GM12864 (cell line): ENCODE measurements at regions not wholly inside any gene's neighbourhood (a gene's known extent, or its start where the extent isn't known, plus 50 kb on each side); places are given as distances from the start of the nearest gene placed in this dataset.

Experiments
- DNase-seq: peaks from one replicate; pipeline ENCODE4 v3.0.0-alpha.2; 2011; ENCODE audit warnings: low read depth
- H3K4me3 ChIP-seq: 2 replicates; pipeline ENCODE4 v1.5.1; 2011; ENCODE audit warnings: mild to moderate bottlenecking, low read depth, low read length, control low read depth
- CTCF ChIP-seq: IDR thresholded peaks from 2 replicates; pipeline ENCODE4 v1.5.1; 2011; ENCODE audit warnings: low read depth, mild to moderate bottlenecking, moderate library complexity, low read length, control low read depth, inconsistent platforms; ENCODE audit errors: missing control alignments

- TF ChIP-seq CTCF = no peak
- no peak overlapping the region for H3K4me3 ChIP-seq
- DNase-seq = no peak
These were observed 97.1 kb downstream of the ENC1 start for GRCh38 chr5:74543162-74543995.

GRCh38 chr5:74542482-74542881, 98.0 kb downstream of the ENC1 start:
- no peak for TF ChIP-seq CTCF
- no peak for DNase-seq
- H3K4me3 ChIP-seq = no peak overlapping the region

GRCh38 chr5:74541381-74541781, 99.1 kb downstream of the ENC1 start:
- H3K4me3 ChIP-seq = no peak overlapping the region
- TF ChIP-seq CTCF = no peak
- DNase-seq = no peak

- no peak for TF ChIP-seq CTCF
- DNase-seq = no peak
- H3K4me3 ChIP-seq = no peak overlapping the region
These were observed 99.9 kb downstream of the ENC1 start for GRCh38 chr5:74540622-74541021.

- DNase-seq = no peak
- no peak for TF ChIP-seq CTCF
- H3K4me3 ChIP-seq = no peak overlapping the region
These were observed 100.5 kb downstream of the ENC1 start for GRCh38 chr5:74539986-74540385.

GRCh38 chr5:74538206-74538661, 102.3 kb downstream of the ENC1 start:
- no peak for DNase-seq
- H3K4me3 ChIP-seq = no peak overlapping the region
- TF ChIP-seq CTCF = no peak

- H3K4me3 ChIP-seq = no peak overlapping the region
- TF ChIP-seq CTCF = no peak
- no peak for DNase-seq
These were observed 103.9 kb downstream of the ENC1 start for GRCh38 chr5:74536658-74537057.
